ENCODE measurements at regions not wholly inside any gene's neighbourhood (a gene's known extent, or its start where the extent isn't known, plus 50 kb on each side); places are given as distances from the start of the nearest gene placed in this dataset.
"Not testable (repeated sequence)": the region's sequence is repeated elsewhere in the genome, so short reads cannot be mapped to it uniquely, and the experiment has no call there.

DNA sequence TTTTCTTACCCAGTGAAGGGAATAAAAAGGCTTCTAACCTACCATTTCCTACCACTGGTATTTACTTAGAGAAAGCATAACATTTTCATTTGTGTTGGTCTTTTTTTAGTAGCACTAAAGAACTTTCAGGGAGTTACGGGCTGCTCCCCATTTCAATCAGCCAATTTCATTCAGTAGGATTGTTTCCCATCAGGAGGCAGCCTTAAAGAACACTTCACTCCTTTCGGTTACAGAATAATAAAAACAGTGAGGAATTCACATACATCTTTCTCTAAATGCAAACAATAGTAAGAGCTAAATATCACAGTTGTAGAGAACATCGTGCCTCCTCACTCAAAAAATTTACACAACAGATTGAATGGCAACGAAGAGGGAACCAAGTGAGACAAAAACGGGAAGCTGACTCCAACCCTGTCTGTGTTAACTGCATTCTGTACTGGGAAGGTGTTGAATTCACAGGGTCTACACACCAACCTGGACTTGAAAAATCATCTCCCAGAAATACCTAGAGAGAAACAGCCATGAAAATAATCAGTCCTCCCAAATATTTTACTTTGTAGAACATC, 55.5 kb upstream of the ABLIM1 start:
- H3K27ac Mint-ChIP-seq, result no peak overlapping the region
- peak overlapping the region; percentile 33 for H3K4me3 Mint-ChIP-seq
- H3K36me3 Mint-ChIP-seq (ENCODE audit: low read depth), result no peaks in the 10 kb centered on the region
- H3K4me1 Mint-ChIP-seq, result peaks cover 59% of the 10 kb centered on the region
- TF ChIP-seq, protein P1, sequence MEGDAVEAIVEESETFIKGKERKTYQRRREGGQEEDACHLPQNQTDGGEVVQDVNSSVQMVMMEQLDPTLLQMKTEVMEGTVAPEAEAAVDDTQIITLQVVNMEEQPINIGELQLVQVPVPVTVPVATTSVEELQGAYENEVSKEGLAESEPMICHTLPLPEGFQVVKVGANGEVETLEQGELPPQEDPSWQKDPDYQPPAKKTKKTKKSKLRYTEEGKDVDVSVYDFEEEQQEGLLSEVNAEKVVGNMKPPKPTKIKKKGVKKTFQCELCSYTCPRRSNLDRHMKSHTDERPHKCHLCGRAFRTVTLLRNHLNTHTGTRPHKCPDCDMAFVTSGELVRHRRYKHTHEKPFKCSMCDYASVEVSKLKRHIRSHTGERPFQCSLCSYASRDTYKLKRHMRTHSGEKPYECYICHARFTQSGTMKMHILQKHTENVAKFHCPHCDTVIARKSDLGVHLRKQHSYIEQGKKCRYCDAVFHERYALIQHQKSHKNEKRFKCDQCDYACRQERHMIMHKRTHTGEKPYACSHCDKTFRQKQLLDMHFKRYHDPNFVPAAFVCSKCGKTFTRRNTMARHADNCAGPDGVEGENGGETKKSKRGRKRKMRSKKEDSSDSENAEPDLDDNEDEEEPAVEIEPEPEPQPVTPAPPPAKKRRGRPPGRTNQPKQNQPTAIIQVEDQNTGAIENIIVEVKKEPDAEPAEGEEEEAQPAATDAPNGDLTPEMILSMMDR (IDR thresholded peaks at IDR 0.05), result no peak
- H3K9me3 Mint-ChIP-seq, result no peaks in the 10 kb centered on the region
- DNase-seq, result no peak
- H3K27me3 Mint-ChIP-seq (ENCODE audit: low read depth, poor library complexity), result no peaks in the 10 kb centered on the region

DNA sequence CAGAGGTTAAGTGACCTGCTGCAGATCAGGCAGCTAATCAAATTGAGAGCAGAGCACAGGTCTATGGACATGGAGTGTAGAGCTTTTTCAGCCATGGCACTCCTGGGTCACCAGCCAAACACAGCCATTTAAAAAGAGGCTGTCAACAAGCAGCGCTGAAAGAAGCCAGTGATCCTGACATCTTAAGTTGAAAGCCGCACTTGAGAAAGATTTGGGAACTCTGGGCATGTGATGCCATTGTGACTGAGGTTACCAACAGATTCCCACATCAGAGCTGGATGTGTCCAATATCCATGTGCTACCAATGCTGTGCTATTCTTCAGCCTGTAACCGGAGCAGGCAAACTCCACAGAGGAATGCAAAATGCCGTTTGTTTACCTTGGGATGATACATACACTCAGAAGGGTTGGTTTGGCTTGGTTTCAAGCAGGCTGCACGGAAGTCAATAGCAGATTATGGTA, 56.2 kb upstream of the ABLIM1 start:
- Mint-ChIP-seq H3K27ac (peak overlapping the region; percentile 59), H3K4me1 (peaks cover 66% of the 10 kb centered on the region), H3K27me3 (ENCODE audit: low read depth, poor library complexity) (no peaks in the 10 kb centered on the region), H3K4me3 (no peak overlapping the region), H3K9me3 (no peaks in the 10 kb centered on the region), H3K36me3 (ENCODE audit: low read depth) (no peaks in the 10 kb centered on the region)
- TF ChIP-seq, protein P1 (IDR thresholded peaks at IDR 0.05), result no peak
- DNase-seq, result no peak

DNA sequence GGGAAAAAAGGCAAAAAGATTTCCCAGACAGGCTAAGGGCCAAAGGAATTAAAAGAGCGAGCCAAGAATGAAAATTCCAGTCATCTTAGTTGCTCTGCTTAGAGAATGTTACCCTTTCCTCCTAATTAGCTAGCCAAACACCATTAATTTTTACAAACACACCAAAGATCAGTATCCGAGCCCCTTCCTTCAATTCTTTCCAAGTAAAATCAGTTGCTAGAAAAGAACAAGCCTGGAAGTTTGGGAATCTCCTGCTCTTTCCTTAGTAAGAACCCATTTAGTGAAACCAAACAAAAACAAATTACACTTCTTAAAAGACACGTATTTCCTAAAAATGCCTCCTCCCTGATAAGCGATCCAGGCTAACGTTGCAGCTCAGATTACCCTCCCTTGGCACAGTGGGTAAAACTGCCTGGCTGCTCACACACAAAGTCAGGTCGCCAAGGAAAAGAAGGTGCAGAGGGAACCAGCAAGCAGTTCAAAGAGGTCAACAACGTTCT, 57.1 kb upstream of the ABLIM1 start:
- Mint-ChIP-seq H3K36me3 (ENCODE audit: low read depth) (no peaks in the 10 kb centered on the region), H3K4me1 (peaks cover 66% of the 10 kb centered on the region), H3K9me3 (no peaks in the 10 kb centered on the region), H3K27ac (peak overlapping the region; percentile 54), H3K4me3 (peak overlapping the region; percentile 52), H3K27me3 (ENCODE audit: low read depth, poor library complexity) (no peaks in the 10 kb centered on the region)
- TF ChIP-seq, protein P1 (IDR thresholded peaks at IDR 0.05), result no peak
- DNase-seq, result no peak

DNA sequence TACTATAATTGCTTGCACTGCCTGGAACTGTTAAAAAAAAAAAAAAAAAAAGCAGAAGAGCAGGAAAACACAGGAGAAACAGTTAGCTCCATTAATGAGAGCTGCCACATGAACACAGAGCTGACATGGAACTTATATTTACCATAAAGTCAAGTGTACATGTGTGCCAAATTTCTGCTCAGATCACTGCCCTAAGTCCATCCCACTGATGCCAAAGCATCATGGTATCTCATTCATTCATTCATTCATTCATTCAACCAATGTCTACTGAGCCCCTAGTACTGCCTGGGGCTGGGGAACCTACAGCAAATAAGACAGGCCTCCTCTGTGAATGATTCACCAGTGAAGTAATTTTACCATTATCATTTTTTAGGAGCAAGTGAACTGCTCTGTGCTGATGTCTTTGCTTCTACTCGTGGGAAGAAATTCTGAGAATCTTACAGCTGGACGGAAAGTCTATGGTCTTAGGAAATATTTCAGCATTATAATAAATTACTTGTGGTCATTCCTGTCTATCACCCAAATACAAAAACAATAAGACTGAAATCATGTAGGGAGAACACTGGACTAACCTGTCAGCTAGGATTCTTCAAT, 58.8 kb upstream of the ABLIM1 start:
- TF ChIP-seq, protein P1 (IDR thresholded peaks at IDR 0.05), result no peak
- H3K27ac Mint-ChIP-seq, result no peak overlapping the region

DNA sequence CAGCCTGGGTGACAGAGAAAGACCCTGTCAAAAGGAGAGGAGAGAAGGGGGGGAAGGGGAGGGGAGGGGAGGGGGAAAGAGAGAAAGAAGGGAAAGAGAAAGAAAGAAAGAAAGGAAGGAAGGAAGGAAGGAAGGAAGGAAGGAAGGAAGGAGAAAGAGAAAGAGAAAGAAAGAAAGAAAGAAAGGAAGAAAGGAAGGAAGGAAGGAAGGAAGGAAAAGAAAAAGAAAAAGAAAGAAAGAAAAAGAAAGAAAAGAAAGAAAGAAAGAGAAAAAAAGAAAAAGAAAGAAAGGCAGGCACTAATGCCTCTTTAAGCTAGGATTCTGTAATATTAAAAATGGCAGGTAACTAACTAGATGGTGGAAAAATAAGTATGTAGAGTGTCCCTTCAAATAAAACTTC, 59.8 kb upstream of the ABLIM1 start:
- DNase-seq; H3K4me3 Mint-ChIP-seq; H3K27ac Mint-ChIP-seq; H3K9me3 Mint-ChIP-seq; H3K36me3 Mint-ChIP-seq (ENCODE audit: low read depth); H3K27me3 Mint-ChIP-seq (ENCODE audit: low read depth, poor library complexity): not testable (repeated sequence)
- peaks cover 71% of the 10 kb centered on the region for H3K4me1 Mint-ChIP-seq

More for the DNA sequence above, 58.8 kb upstream of the ABLIM1 start:
- DNase-seq, result no peak
- no peak overlapping the region for H3K4me3 Mint-ChIP-seq
- no peaks in the 10 kb centered on the region for H3K27me3 Mint-ChIP-seq (ENCODE audit: low read depth, poor library complexity)
- peaks cover 69% of the 10 kb centered on the region for H3K4me1 Mint-ChIP-seq
- H3K36me3 Mint-ChIP-seq (ENCODE audit: low read depth), result no peaks in the 10 kb centered on the region
- no peaks in the 10 kb centered on the region for H3K9me3 Mint-ChIP-seq

DNA sequence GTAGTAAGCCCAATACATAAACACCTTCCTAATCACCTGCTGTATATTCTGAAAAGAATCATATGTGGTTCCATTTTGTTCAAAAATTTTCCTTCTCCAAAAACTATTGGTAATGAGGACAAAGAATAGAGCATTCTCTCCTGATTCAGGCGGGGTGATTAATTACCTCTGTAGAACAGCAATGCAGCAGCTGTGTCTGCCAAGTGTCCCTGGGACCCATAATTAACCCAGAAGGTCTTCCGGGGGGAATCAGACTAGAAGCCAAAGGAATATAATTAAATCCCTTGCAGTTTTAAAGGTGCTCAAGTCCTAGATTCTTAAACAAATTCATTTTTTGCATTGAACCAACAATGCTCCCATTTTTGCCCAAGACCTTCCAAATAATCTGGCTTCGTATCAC, 60.3 kb upstream of the ABLIM1 start:
- TF ChIP-seq, protein P1 (IDR thresholded peaks at IDR 0.05), result no peak
- Mint-ChIP-seq H3K36me3 (ENCODE audit: low read depth) (no peaks in the 10 kb centered on the region), H3K9me3 (no peaks in the 10 kb centered on the region), H3K27me3 (ENCODE audit: low read depth, poor library complexity) (peaks cover 6% of the 10 kb centered on the region), H3K27ac (no peak overlapping the region), H3K4me3 (no peak overlapping the region), H3K4me1 (peaks cover 66% of the 10 kb centered on the region)
- no peak for DNase-seq

Measured in nephron progenitor cell (in vitro differentiated cells).